ENCODE measurements at regions not wholly inside any gene's neighbourhood (a gene's known extent, or its start where the extent isn't known, plus 50 kb on each side); places are given as distances from the start of the nearest gene placed in this dataset.

DNA sequence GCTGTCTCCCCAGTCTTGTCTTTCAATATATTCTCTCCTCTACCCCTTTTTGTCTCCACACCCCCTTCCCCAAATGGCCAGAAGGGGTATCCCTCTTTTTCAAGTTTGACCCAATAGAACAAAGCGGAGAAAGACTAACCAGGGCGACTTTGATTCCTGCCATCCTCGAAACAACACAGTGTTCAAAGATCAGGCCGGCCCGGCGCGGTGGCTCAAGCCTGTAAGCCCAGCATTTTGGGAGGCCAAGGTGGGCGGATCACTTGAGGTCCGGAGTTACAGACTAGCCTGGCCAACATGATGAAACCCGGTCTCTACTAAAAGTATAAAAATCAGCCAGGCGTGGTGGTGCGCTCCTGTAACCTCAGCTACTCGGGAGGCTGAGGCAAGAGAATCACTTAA is 77.0 kb upstream of the IFNAR2 start:
- TF ChIP-seq, protein P1, sequence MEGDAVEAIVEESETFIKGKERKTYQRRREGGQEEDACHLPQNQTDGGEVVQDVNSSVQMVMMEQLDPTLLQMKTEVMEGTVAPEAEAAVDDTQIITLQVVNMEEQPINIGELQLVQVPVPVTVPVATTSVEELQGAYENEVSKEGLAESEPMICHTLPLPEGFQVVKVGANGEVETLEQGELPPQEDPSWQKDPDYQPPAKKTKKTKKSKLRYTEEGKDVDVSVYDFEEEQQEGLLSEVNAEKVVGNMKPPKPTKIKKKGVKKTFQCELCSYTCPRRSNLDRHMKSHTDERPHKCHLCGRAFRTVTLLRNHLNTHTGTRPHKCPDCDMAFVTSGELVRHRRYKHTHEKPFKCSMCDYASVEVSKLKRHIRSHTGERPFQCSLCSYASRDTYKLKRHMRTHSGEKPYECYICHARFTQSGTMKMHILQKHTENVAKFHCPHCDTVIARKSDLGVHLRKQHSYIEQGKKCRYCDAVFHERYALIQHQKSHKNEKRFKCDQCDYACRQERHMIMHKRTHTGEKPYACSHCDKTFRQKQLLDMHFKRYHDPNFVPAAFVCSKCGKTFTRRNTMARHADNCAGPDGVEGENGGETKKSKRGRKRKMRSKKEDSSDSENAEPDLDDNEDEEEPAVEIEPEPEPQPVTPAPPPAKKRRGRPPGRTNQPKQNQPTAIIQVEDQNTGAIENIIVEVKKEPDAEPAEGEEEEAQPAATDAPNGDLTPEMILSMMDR (IDR thresholded peaks at IDR 0.05; ENCODE audit: insufficient read depth, low read depth, low read length, missing control alignments): no peak
- no peak overlapping the region for H3K4me3 ChIP-seq (ENCODE audit: low read depth, low read length)
- DNase-seq (ENCODE audit: low read depth): no peak

DNA sequence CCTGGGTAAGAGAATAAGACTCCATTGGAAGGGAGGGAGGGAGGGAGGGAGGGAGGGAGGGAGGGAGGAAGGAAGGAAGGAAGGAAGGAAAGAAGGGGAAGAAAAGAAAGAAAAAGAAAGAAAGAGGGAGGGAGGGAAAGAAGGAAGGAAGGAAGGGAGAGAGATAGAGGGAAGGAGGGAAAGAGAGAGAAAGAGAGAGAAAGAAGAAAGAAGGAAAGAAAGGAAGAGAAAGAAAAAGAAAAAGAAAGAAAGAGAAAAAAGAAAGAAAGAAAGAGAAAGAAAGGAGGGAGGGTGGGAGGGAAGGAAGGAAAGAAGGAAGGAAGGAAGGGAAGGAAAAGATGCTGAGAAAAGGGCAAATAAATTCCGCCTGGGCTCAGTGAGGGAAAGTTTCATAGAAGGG is 74.7 kb upstream of the IFNAR2 start:
- no peak for DNase-seq (ENCODE audit: low read depth)
- TF ChIP-seq, protein P1 (IDR thresholded peaks at IDR 0.05; ENCODE audit: insufficient read depth, low read depth, low read length, missing control alignments): no peak
- H3K4me3 ChIP-seq (ENCODE audit: low read depth, low read length): no peak overlapping the region

DNA sequence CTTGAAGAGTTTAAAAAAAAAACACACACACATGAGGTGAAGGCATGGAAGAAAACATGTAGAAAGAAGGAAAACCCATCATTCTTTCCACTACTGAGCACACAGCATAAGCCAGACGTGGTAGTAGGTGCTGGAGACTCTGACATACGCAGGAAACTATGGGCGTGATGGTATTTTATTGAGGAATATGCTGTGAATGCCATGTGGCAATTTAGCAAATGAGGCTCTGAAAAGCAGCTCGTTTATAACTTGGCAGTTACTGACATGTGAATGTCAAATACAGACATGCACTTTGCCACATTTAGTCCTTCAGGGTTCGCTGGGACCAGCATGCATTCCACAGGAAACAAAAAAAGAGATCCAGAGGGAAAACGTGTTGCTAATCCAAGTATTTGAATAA is 74.3 kb upstream of the IFNAR2 start:
- no peak overlapping the region for H3K4me3 ChIP-seq (ENCODE audit: low read depth, low read length)
- TF ChIP-seq, protein P1 (IDR thresholded peaks at IDR 0.05; ENCODE audit: insufficient read depth, low read depth, low read length, missing control alignments): no peak
- DNase-seq (ENCODE audit: low read depth): no peak

DNA sequence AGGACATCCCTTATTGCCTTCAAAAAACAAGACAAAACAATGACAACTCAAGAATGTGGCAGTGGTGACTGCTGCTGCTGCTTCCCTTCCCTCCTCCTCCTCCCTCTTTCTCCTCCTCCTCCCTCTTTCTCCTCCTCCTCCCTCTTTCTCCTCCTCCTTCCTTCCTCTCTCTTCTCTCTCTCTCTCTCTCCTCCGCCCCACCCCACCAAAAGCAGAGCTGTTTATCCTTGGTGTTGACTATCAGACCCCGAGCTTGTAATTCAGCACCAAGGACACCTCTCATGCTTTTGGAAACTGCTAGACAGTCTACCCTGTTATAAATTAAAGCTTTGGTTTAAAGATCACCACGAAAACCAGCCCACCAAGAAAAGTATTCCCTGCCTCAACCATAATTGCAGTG is 72.4 kb upstream of the IFNAR2 start:
- DNase-seq (ENCODE audit: low read depth): no peak
- H3K4me3 ChIP-seq (ENCODE audit: low read depth, low read length): no peak overlapping the region
- TF ChIP-seq, protein P1 (IDR thresholded peaks at IDR 0.05; ENCODE audit: insufficient read depth, low read depth, low read length, missing control alignments): no peak

DNA sequence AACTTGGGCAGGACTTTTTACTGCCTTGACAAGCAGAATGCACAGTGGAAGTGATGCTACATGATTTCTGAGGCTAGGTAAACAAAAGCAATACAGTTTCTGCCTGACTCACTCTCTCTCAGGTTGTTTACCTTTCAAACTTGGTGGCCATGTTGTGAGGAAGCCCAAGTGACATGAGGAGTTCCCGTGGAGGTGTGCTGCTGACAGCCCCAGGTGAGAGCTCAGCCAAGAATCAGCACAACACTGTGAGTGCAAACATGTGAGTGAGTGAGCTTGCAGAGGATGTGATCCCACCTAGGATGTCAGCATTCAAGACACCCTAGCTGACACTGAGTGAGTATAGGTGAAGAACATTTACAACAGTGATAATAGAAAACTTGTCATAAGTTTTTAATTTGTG is 71.1 kb upstream of the IFNAR2 start:
- TF ChIP-seq, protein P1 (IDR thresholded peaks at IDR 0.05; ENCODE audit: insufficient read depth, low read depth, low read length, missing control alignments): no peak
- H3K4me3 ChIP-seq (ENCODE audit: low read depth, low read length): no peak overlapping the region
- no peak for DNase-seq (ENCODE audit: low read depth)

DNA sequence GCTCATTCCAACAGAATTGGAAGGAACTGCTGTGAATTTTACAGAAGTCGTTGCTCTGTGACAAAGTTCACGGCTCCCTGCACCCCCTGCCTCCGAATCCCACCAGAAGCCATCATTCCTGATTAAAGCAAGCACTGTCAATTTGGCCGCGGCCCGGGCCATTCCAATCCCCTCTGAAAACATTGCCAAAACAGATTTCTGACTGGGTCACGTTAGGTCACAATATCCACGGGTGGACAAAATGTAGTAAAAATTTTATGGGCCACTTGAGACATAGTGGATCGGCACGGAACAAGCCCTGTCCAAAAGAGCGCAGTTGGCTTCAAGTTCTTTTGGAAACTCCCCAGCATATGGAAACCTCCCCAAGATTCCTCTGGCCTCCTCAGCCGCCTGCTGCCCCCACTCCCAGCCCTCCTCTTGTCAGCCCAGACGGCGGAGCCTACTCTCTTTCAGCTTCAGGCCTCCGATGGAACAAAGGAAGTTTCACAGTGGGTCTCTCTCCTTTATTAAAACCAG is 67.2 kb upstream of the IFNAR2 start:
- no peak for DNase-seq (ENCODE audit: low read depth)
- H3K4me3 ChIP-seq (ENCODE audit: low read depth, low read length): no peak overlapping the region
- TF ChIP-seq, protein P1 (IDR thresholded peaks at IDR 0.05; ENCODE audit: insufficient read depth, low read depth, low read length, missing control alignments): no peak

DNA sequence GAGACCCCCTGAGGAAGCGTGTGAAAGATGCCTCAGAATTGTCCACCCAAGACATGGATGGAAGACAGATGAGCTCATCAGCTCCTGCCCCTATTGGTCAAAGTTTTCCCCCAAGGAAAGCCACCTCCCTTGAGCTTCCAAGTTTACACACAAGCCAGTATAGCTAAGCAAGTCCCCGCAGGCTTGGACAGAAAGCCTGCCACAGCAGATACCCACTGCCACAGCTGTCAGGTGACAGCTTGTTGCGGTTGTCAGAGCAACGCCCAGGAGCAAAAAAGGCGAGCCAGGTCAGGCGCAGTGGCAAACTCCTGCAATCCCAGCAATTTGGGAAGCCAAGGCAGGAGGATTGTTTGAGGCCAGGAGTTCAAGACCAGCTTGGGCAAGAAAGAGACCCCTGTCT is 60.9 kb upstream of the IFNAR2 start:
- no peak for DNase-seq (ENCODE audit: low read depth)
- no peak overlapping the region for H3K4me3 ChIP-seq (ENCODE audit: low read depth, low read length)
- TF ChIP-seq, protein P1 (IDR thresholded peaks at IDR 0.05; ENCODE audit: insufficient read depth, low read depth, low read length, missing control alignments): no peak

Data from GM12865 (cell line).